Body of pancreas (tissue), 4 donors: ENCODE measurements at regions not wholly inside any gene's neighbourhood (a gene's known extent, or its start where the extent isn't known, plus 50 kb on each side); places are given as distances from the start of the nearest gene placed in this dataset.
A peak's percentile ranks its signal among the peaks of the same experiment; 100 is the strongest.

Experiments
- ATAC-seq: fragments of 150-250 bp; one replicate; pipeline ENCODE4 v1.9.1; 2016
- DNase-seq, 4 donors: peaks; one replicate each; pipeline ENCODE4 v3.0.0-alpha.2; 2019
- H3K27ac ChIP-seq, 4 donors: fragments of 200-600 bp; sonication (generic); 1 replicate in 3 of 4; 2 replicates in 1 of 4; pipeline versions ENCODE4 v1.5.1 to v1.6.1; 2016 to 2019; ENCODE audit warnings: mild to moderate bottlenecking in 1 of 4, mixed read lengths in 1 of 4, moderate library complexity in 1 of 4
- H3K27me3 ChIP-seq, 2 donors: fragments of 200-600 bp; sonication (generic); one replicate each; pipeline ENCODE4 v1.6.0; 2016; ENCODE audit warnings: mild to moderate bottlenecking in 1 of 2
- H3K36me3 ChIP-seq, 2 donors: fragments of 200-600 bp; sonication (generic); replicated peaks in 1 of 2; 2 replicates each; pipeline ENCODE4 v1.5.1; 2016; ENCODE audit warnings: low read depth in 2 of 2; ENCODE audit not compliant: insufficient read depth in 1 of 2
- H3K4me1 ChIP-seq: fragments of 200-600 bp; sonication (generic); one replicate; pipeline ENCODE4 v1.6.0; 2016
- H3K4me3 ChIP-seq, 2 donors: fragments of 200-600 bp; sonication (generic); 1 replicate in 1 of 2; 2 replicates in 1 of 2; pipeline ENCODE4 v1.5.1; 2016 to 2019
- H3K9me3 ChIP-seq, 3 donors: fragments of 200-600 bp; sonication (generic); 1 replicate in 2 of 3; 2 replicates in 1 of 3; pipeline ENCODE4 v1.5.1; 2016
- CTCF ChIP-seq, 7 experiments: fragments of 450-650 bp in 4 of 7; fragments of 200-600 bp in 3 of 7; sonication (generic) in 3 of 7; IDR thresholded peaks; one replicate each; pipeline ENCODE4 v1.5.1; 2016 to 2019; ENCODE audit warnings: antibody characterized with exemption in 7 of 7
- POLR2A ChIP-seq, 3 donors: fragments of 450-650 bp; IDR thresholded peaks; one replicate each; pipeline ENCODE4 v1.6.1; 2016; ENCODE audit warnings: antibody characterized with exemption in 3 of 3, mild to moderate bottlenecking in 2 of 3
- WGBS, 2 donors: methylation state at CpG; one replicate each; pipeline ENCODE4 v1.1.5; 2017; 5-methylcytosine and 5-hydroxymethylcytosine counted together
- intact Hi-C: fragments of 100-400 bp; cut with DNase I; formaldehyde crosslinking; loops from one replicate; pipeline ENCODE4 v1.15.1; 2023

GRCh38 chr11:81484196-81484595 is 1249.5 kb downstream of the FAM181B start:
- no peak overlapping the region for H3K27ac ChIP-seq
- TF ChIP-seq CTCF (IDR thresholded peaks at IDR 0.05) = no peak
- no peak for TF ChIP-seq POLR2A (IDR thresholded peaks at IDR 0.05)
- H3K4me3 ChIP-seq = no peak overlapping the region
- ATAC-seq (no peak), DNase-seq (no peak)
- no peaks in the 10 kb centered on the region for H3K36me3 ChIP-seq
- intact Hi-C loops = no loop called here
- no peaks in the 10 kb centered on the region for H3K9me3 ChIP-seq
- H3K4me1 ChIP-seq = no peaks in the 10 kb centered on the region
- no peaks in the 10 kb centered on the region for H3K27me3 ChIP-seq

- intact Hi-C loops = no loop called here
- no peak for TF ChIP-seq CTCF (IDR thresholded peaks at IDR 0.05)
- TF ChIP-seq POLR2A (IDR thresholded peaks at IDR 0.05) = no peak
- no peak for ATAC-seq
Observed at GRCh38 chr11:81477277-81477676, 1256.4 kb downstream of the FAM181B start.

GRCh38 chr11:81476345-81476744 is 1257.3 kb downstream of the FAM181B start:
- intact Hi-C loops = no loop called here
- Histone ChIP-seq H3K4me3 (no peak overlapping the region), H3K27me3 (no peaks in the 10 kb centered on the region), H3K27ac (no peak overlapping the region), H3K9me3 (no peaks in the 10 kb centered on the region), H3K36me3 (no peaks in the 10 kb centered on the region), H3K4me1 (no peaks in the 10 kb centered on the region)
- 52 to 54% methylated on average over 2 of the region's 2 CpGs for WGBS, 2 donors
- no peak for TF ChIP-seq POLR2A (IDR thresholded peaks at IDR 0.05)
- TF ChIP-seq CTCF (IDR thresholded peaks at IDR 0.05) = no peak
- ATAC-seq = no peak
- DNase-seq = no peak

More at GRCh38 chr11:81477277-81477676, 1256.4 kb downstream of the FAM181B start:
- H3K36me3 ChIP-seq = no peaks in the 10 kb centered on the region
- no peak overlapping the region for H3K27ac ChIP-seq
- no peak overlapping the region for H3K4me3 ChIP-seq
- no peaks in the 10 kb centered on the region for H3K9me3 ChIP-seq
- WGBS, 2 donors = 84 to 93% methylated on average over 1 of the region's 1 CpG
- H3K4me1 ChIP-seq = no peaks in the 10 kb centered on the region
- DNase-seq = no peak
- H3K27me3 ChIP-seq = no peaks in the 10 kb centered on the region

- ATAC-seq (no peak), DNase-seq (no peak)
- no peaks in the 10 kb centered on the region for H3K27me3 ChIP-seq
- H3K36me3 ChIP-seq = no peaks in the 10 kb centered on the region
- no peak overlapping the region for H3K27ac ChIP-seq
- TF ChIP-seq CTCF (IDR thresholded peaks at IDR 0.05) = no peak
- TF ChIP-seq POLR2A (IDR thresholded peaks at IDR 0.05) = no peak
- H3K4me3 ChIP-seq = no peak overlapping the region
- no peaks in the 10 kb centered on the region for H3K9me3 ChIP-seq
- H3K4me1 ChIP-seq = no peaks in the 10 kb centered on the region
- intact Hi-C loops = no loop called here
- WGBS, 2 donors = 46 to 52% methylated on average over 2 of the region's 2 CpGs
Observed at GRCh38 chr11:81472646-81473045, 1261.0 kb downstream of the FAM181B start.

- intact Hi-C loops = no loop called here
- no peaks in the 10 kb centered on the region for H3K27me3 ChIP-seq
- TF ChIP-seq CTCF (IDR thresholded peaks at IDR 0.05) = no peak
- no peak for TF ChIP-seq POLR2A (IDR thresholded peaks at IDR 0.05)
- DNase-seq (peak in 3 of 4 donors; percentile 12 to 17 (median 14)), ATAC-seq (no peak)
- no peak overlapping the region for H3K27ac ChIP-seq
- 57 to 60% methylated on average over 3 of the region's 3 CpGs for WGBS, 2 donors
- no peaks in the 10 kb centered on the region for H3K9me3 ChIP-seq
- no peaks in the 10 kb centered on the region for H3K36me3 ChIP-seq
- H3K4me3 ChIP-seq = no peak overlapping the region
- no peaks in the 10 kb centered on the region for H3K4me1 ChIP-seq
Observed at GRCh38 chr11:81470446-81470845, 1263.2 kb downstream of the FAM181B start.
